DND-41 (cell line): ENCODE measurements at regions not wholly inside any gene's neighbourhood (a gene's known extent, or its start where the extent isn't known, plus 50 kb on each side); places are given as distances from the start of the nearest gene placed in this dataset.

Experiments
- ATAC-seq: fragments of 200-7000 bp; cut with Tn5 transposase; 3 replicates; pipeline ENCODE4 v1.9.1; 2021; ENCODE audit warnings: low read depth; ENCODE audit not compliant: insufficient read depth
- DNase-seq: peaks from one replicate; pipeline ENCODE4 v3.0.0-alpha.2; 2020
- H2AFZ ChIP-seq: 2 replicates; pipeline ENCODE4 v1.6.0; 2012; ENCODE audit warnings: low read depth, low read length
- H3K27ac ChIP-seq: 2 replicates; pipeline ENCODE4 v1.5.1; 2012; ENCODE audit warnings: low read length, inconsistent platforms
- H3K27me3 ChIP-seq: fragments of 200-600 bp; sonication (generic); 2 replicates; pipeline ENCODE4 v1.6.0; 2012; ENCODE audit warnings: low read length, mild to moderate bottlenecking, inconsistent platforms; ENCODE audit not compliant: insufficient read depth, poor library complexity
- H3K36me3 ChIP-seq: 2 replicates; pipeline ENCODE4 v1.5.1; 2012; ENCODE audit warnings: low read length, inconsistent platforms; ENCODE audit not compliant: insufficient read depth
- H3K4me1 ChIP-seq: 2 replicates; pipeline ENCODE4 v1.5.1; 2012; ENCODE audit warnings: mild to moderate bottlenecking, low read length; ENCODE audit not compliant: insufficient read depth
- H3K4me2 ChIP-seq: 2 replicates; pipeline ENCODE4 v1.6.0; 2012; ENCODE audit warnings: mild to moderate bottlenecking, moderate library complexity, low read length, inconsistent platforms; ENCODE audit not compliant: insufficient read depth
- H3K4me3 ChIP-seq, 2 experiments: fragments of 200-600 bp in 1 of 2; shearing (Covaris generic) in 1 of 2; 2 replicates each; pipeline ENCODE4 v1.5.1; 2012 to 2016; ENCODE audit warnings: inconsistent platforms in 2 of 2, low read length in 2 of 2, mild to moderate bottlenecking in 2 of 2, low read depth in 1 of 2, moderate library complexity in 1 of 2
- H3K79me2 ChIP-seq: 2 replicates; pipeline ENCODE4 v1.6.0; 2012; ENCODE audit warnings: low read length, inconsistent platforms; ENCODE audit not compliant: insufficient read depth
- H3K9ac ChIP-seq: 2 replicates; pipeline ENCODE4 v1.6.0; 2012; ENCODE audit warnings: low read depth, mild to moderate bottlenecking, inconsistent platforms, low read length, moderate library complexity
- H3K9me3 ChIP-seq: 2 replicates; pipeline ENCODE4 v1.5.1; 2012; ENCODE audit warnings: low read length, moderate library complexity, mild to moderate bottlenecking, inconsistent platforms; ENCODE audit not compliant: insufficient read depth, severe bottlenecking
- H4K20me1 ChIP-seq: 2 replicates; pipeline ENCODE4 v1.6.0; 2012; ENCODE audit warnings: low read length; ENCODE audit not compliant: insufficient read depth
- EZH2 ChIP-seq: IDR thresholded peaks from 3 replicates; pipeline ENCODE4 v1.6.1; 2012; ENCODE audit warnings: borderline replicate concordance, low read depth, mild to moderate bottlenecking, moderate library complexity, low read length, inconsistent platforms; ENCODE audit not compliant: severe bottlenecking
- TF ChIP-seq, protein P1 (sequence below): IDR thresholded peaks from 2 replicates; pipeline ENCODE4 v1.5.1; 2012; ENCODE audit warnings: borderline replicate concordance, low read length, moderate library complexity, mild to moderate bottlenecking; ENCODE audit not compliant: poor library complexity, severe bottlenecking; ENCODE audit errors: extremely low read depth

DNA sequence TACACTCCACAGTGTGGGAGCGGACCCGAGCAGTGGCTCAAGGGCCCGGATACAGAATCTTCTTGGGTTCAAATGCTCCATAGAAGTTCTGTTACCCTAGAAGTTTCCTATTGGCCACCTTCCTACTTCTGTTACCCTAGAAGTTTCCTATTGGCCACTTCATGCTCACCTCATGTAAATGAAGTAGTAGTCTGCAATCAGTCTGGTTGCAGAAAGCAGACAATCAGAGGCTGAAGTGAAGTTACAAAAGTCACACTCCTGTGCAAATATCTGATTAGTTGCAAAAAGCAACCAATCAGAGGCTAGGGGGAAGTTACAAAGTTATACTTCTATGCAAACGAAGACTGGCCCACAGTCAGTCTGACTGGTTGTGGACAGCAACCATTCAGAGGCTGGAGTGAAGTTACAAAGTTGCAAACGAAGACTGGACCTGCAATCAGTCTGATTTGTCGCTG lies 77.8 kb upstream of the CPNE8 start:
- no peaks in the 10 kb centered on the region for H3K4me1 ChIP-seq
- H3K9me3 ChIP-seq: no peaks in the 10 kb centered on the region
- H4K20me1 ChIP-seq: no peaks in the 10 kb centered on the region
- H2AFZ ChIP-seq: no peak overlapping the region
- no peaks in the 10 kb centered on the region for H3K36me3 ChIP-seq
- TF ChIP-seq, protein P1, sequence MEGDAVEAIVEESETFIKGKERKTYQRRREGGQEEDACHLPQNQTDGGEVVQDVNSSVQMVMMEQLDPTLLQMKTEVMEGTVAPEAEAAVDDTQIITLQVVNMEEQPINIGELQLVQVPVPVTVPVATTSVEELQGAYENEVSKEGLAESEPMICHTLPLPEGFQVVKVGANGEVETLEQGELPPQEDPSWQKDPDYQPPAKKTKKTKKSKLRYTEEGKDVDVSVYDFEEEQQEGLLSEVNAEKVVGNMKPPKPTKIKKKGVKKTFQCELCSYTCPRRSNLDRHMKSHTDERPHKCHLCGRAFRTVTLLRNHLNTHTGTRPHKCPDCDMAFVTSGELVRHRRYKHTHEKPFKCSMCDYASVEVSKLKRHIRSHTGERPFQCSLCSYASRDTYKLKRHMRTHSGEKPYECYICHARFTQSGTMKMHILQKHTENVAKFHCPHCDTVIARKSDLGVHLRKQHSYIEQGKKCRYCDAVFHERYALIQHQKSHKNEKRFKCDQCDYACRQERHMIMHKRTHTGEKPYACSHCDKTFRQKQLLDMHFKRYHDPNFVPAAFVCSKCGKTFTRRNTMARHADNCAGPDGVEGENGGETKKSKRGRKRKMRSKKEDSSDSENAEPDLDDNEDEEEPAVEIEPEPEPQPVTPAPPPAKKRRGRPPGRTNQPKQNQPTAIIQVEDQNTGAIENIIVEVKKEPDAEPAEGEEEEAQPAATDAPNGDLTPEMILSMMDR: no peak
- TF ChIP-seq EZH2: no peak
- H3K4me3 ChIP-seq: no peak overlapping the region
- no peak for DNase-seq
- no peak overlapping the region for H3K9ac ChIP-seq
- H3K4me2 ChIP-seq: no peak overlapping the region
- H3K79me2 ChIP-seq: no peaks in the 10 kb centered on the region
- no peaks in the 10 kb centered on the region for H3K27me3 ChIP-seq
- no peak for ATAC-seq
- H3K27ac ChIP-seq: no peak overlapping the region

GRCh38 chr12:38977132-38977531 lies 71.7 kb upstream of the CPNE8 start:
- no peaks in the 10 kb centered on the region for H4K20me1 ChIP-seq
- no peak overlapping the region for H3K9ac ChIP-seq
- no peaks in the 10 kb centered on the region for H3K9me3 ChIP-seq
- no peaks in the 10 kb centered on the region for H3K4me1 ChIP-seq
- no peaks in the 10 kb centered on the region for H3K36me3 ChIP-seq
- no peak overlapping the region for H3K27ac ChIP-seq
- no peaks in the 10 kb centered on the region for H3K27me3 ChIP-seq
- no peak overlapping the region for H3K4me2 ChIP-seq
- H3K79me2 ChIP-seq: no peaks in the 10 kb centered on the region
- ATAC-seq (no peak), DNase-seq (no peak)
- no peak overlapping the region for H3K4me3 ChIP-seq
- H2AFZ ChIP-seq: no peak overlapping the region
- no peak for TF ChIP-seq EZH2
- TF ChIP-seq, protein P1: no peak

GRCh38 chr12:38969706-38970105 lies 64.3 kb upstream of the CPNE8 start:
- no peaks in the 10 kb centered on the region for H3K27me3 ChIP-seq
- H4K20me1 ChIP-seq: no peaks in the 10 kb centered on the region
- TF ChIP-seq, protein P1: no peak
- no peak for TF ChIP-seq EZH2
- no peaks in the 10 kb centered on the region for H3K36me3 ChIP-seq
- H3K79me2 ChIP-seq: no peaks in the 10 kb centered on the region
- ATAC-seq (no peak), DNase-seq (no peak)
- H3K9me3 ChIP-seq: peaks cover 3% of the 10 kb centered on the region
- no peak overlapping the region for H3K9ac ChIP-seq
- H3K4me1 ChIP-seq: no peaks in the 10 kb centered on the region
- no peak overlapping the region for H3K4me3 ChIP-seq
- H2AFZ ChIP-seq: no peak overlapping the region
- no peak overlapping the region for H3K27ac ChIP-seq
- H3K4me2 ChIP-seq: no peak overlapping the region

- no peak for DNase-seq
- H3K4me3 ChIP-seq: no peak overlapping the region
- H3K27me3 ChIP-seq: no peaks in the 10 kb centered on the region
- H3K4me1 ChIP-seq: no peaks in the 10 kb centered on the region
- H2AFZ ChIP-seq: no peak overlapping the region
- no peak overlapping the region for H3K9ac ChIP-seq
- H3K79me2 ChIP-seq: no peaks in the 10 kb centered on the region
- no peak for TF ChIP-seq EZH2
- TF ChIP-seq, protein P1: no peak
- no peak for ATAC-seq
- H4K20me1 ChIP-seq: no peaks in the 10 kb centered on the region
- H3K4me2 ChIP-seq: no peak overlapping the region
- H3K9me3 ChIP-seq: no peaks in the 10 kb centered on the region
- no peaks in the 10 kb centered on the region for H3K36me3 ChIP-seq
- H3K27ac ChIP-seq: no peak overlapping the region
Measured at GRCh38 chr12:38961683-38962082, 56.3 kb upstream of the CPNE8 start.
